ENCODE measurements at regions not wholly inside any gene's neighbourhood (a gene's known extent, or its start where the extent isn't known, plus 50 kb on each side); places are given as distances from the start of the nearest gene placed in this dataset.
"Not testable (repeated sequence)": the region's sequence is repeated elsewhere in the genome, so short reads cannot be mapped to it uniquely, and the experiment has no call there.

GRCh38 chr15:20308027-20308690 lies 233.4 kb downstream of the GOLGA6L6 start:
- DNase-seq (ENCODE audit: low read depth in 3 of 3), result not testable (repeated sequence)

GRCh38 chr15:20307137-20307536 lies 234.5 kb downstream of the GOLGA6L6 start:
- not testable (repeated sequence) for DNase-seq (ENCODE audit: low read depth in 3 of 3)

- not testable (repeated sequence) for DNase-seq (ENCODE audit: low read depth in 3 of 3)
These were observed 235.0 kb downstream of the GOLGA6L6 start for GRCh38 chr15:20306497-20307106.

- DNase-seq (ENCODE audit: low read depth in 3 of 3), result not testable (repeated sequence)
These were observed 235.7 kb downstream of the GOLGA6L6 start for GRCh38 chr15:20305912-20306311.

GRCh38 chr15:20305015-20305465 lies 236.6 kb downstream of the GOLGA6L6 start:
- DNase-seq (ENCODE audit: low read depth in 3 of 3), result not testable (repeated sequence)

GRCh38 chr15:20304282-20305014 lies 237.2 kb downstream of the GOLGA6L6 start:
- DNase-seq (ENCODE audit: low read depth in 3 of 3), result not testable (repeated sequence)

GRCh38 chr15:20303248-20304171 lies 238.1 kb downstream of the GOLGA6L6 start:
- DNase-seq (ENCODE audit: low read depth in 3 of 3), result not testable (repeated sequence)

GRCh38 chr15:20302141-20303069 lies 239.2 kb downstream of the GOLGA6L6 start:
- not testable (repeated sequence) for DNase-seq (ENCODE audit: low read depth in 3 of 3)

GRCh38 chr15:20301471-20302081 lies 240.0 kb downstream of the GOLGA6L6 start:
- not testable (repeated sequence) for DNase-seq (ENCODE audit: low read depth in 3 of 3)

GRCh38 chr15:20301041-20301390 lies 240.6 kb downstream of the GOLGA6L6 start:
- DNase-seq (ENCODE audit: low read depth in 3 of 3), result not testable (repeated sequence)

- DNase-seq (ENCODE audit: low read depth in 3 of 3), result not testable (repeated sequence)
These were observed 241.1 kb downstream of the GOLGA6L6 start for GRCh38 chr15:20300351-20301040.

GRCh38 chr15:20297603-20298123 lies 243.9 kb downstream of the GOLGA6L6 start:
- not testable (repeated sequence) for DNase-seq (ENCODE audit: low read depth in 3 of 3)

- DNase-seq (ENCODE audit: low read depth in 3 of 3), result not testable (repeated sequence)
These were observed 245.3 kb downstream of the GOLGA6L6 start for GRCh38 chr15:20296261-20296660.

GRCh38 chr15:20295238-20295811 lies 246.3 kb downstream of the GOLGA6L6 start:
- DNase-seq (ENCODE audit: low read depth in 3 of 3), result no peak

GRCh38 chr15:20294651-20295237 lies 246.9 kb downstream of the GOLGA6L6 start:
- DNase-seq (ENCODE audit: low read depth in 3 of 3), result no peak

- DNase-seq (ENCODE audit: low read depth in 3 of 3), result not testable (repeated sequence)
These were observed 249.1 kb downstream of the GOLGA6L6 start for GRCh38 chr15:20292422-20293005.

GRCh38 chr15:20291616-20292015 lies 250.0 kb downstream of the GOLGA6L6 start:
- not testable (repeated sequence) for DNase-seq (ENCODE audit: low read depth in 3 of 3)

- not testable (repeated sequence) for DNase-seq (ENCODE audit: low read depth in 3 of 3)
These were observed 251.0 kb downstream of the GOLGA6L6 start for GRCh38 chr15:20290606-20291005.
